ENCODE measurements at regions not wholly inside any gene's neighbourhood (a gene's known extent, or its start where the extent isn't known, plus 50 kb on each side); places are given as distances from the start of the nearest gene placed in this dataset.

DNA sequence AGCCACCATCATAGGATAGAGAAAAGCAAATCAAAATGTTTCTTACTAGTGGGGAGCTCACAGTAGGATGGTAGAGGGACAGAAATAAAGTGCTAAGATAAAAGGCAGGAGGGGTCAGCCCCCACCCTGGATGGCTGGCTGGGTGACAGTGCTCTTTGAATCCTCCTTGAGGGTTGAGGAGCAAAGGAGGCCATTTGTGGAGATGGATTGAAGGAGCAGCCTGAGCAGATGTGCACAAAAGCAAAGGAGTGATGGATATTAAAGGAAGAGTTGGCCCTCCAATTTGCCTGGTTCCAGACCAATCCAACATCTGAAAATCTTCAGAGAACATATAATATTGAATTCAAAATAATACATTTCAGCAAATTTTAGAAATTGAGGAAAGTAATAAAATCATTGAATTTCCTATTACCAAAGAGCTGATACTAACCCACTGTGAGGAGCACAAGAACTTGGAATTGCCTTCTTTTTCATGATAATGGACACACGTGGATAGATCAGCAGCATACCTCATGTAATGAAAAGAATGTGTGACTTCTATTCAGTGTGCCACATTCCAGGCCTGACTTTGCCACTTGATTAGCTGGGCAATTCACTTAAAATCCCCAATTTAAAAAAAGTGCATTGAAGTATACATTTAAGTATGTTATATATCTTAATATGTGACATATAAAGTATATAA lies 287.0 kb downstream of the FAT3 start:
- no peak overlapping the region for H3K27ac ChIP-seq
- no peak for DNase-seq (ENCODE audit: low read depth, low spot score)

- H3K27ac ChIP-seq: no peak overlapping the region
- no peak for DNase-seq (ENCODE audit: low read depth, low spot score)
Observed at GRCh38 chr11:92512204-92512569, 287.6 kb downstream of the FAT3 start.

- no peak overlapping the region for H3K27ac ChIP-seq
- no peak for DNase-seq (ENCODE audit: low read depth, low spot score)
Observed at GRCh38 chr11:92523611-92524010, 299.0 kb downstream of the FAT3 start.

DNA sequence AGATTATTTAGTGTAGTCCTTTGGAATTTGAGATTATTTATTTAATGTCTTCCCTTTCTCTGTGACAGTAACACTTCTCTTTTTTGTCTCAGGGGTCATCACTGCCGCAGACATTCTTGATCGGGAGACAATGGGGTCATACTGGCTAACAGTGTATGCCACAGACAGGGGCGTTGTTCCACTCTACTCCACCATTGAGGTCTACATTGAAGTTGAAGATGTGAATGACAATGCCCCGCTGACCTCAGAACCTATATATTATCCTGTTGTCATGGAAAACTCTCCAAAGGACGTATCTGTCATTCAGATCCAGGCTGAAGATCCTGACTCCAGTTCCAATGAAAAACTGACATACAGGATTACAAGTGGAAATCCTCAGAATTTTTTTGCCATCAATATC lies 299.9 kb downstream of the FAT3 start:
- no peak for DNase-seq (ENCODE audit: low read depth, low spot score)
- no peak overlapping the region for H3K27ac ChIP-seq

DNA sequence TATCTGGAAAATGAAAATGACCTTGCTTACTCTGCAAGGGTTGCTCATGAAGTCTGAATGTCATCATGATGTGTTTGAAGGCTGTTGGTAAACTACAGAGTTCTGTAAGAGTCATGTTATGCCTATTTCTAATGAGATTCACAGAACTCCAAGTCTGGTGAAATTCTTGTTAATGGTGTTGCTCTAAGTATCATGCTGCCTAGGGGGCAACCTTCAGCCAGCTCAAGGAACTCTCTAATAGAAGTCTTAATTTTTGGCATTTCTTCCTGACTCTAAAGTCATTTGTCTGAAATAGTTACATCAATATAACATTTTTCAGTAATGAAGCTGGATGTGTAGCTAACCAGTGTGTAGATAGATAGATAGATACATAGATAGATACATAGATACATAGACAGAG lies 302.8 kb downstream of the FAT3 start:
- DNase-seq (ENCODE audit: low read depth, low spot score): no peak
- H3K27ac ChIP-seq: no peak overlapping the region

GRCh38 chr11:92528001-92528400 lies 303.4 kb downstream of the FAT3 start:
- no peak overlapping the region for H3K27ac ChIP-seq
- DNase-seq (ENCODE audit: low read depth, low spot score): peak; percentile 71

GRCh38 chr11:92531065-92531739 lies 306.6 kb downstream of the FAT3 start:
- no peak overlapping the region for H3K27ac ChIP-seq
- no peak for DNase-seq (ENCODE audit: low read depth, low spot score)

- DNase-seq (ENCODE audit: low read depth, low spot score): no peak
- H3K27ac ChIP-seq: no peak overlapping the region
Observed at GRCh38 chr11:92533657-92534335, 309.2 kb downstream of the FAT3 start.

DNA sequence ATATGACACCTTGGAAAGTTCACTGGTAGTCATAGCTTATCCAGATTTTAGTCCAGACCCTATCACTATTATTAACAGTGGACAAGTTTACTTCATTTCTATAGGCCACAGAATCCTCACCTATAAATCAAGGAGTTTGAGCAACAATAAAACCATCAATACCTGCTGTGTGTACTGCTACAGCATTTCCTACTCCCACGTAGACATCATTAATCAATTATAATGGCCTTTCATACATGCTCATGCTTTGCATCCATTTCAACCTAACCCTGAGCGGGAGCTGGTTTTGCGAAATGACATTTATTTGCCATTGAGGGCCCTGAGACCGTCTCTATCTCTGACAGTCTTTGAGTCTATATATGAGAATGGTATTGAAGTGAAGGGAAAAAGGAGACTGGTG lies 312.3 kb downstream of the FAT3 start:
- no peak for DNase-seq (ENCODE audit: low read depth, low spot score)
- H3K27ac ChIP-seq: no peak overlapping the region

DNA sequence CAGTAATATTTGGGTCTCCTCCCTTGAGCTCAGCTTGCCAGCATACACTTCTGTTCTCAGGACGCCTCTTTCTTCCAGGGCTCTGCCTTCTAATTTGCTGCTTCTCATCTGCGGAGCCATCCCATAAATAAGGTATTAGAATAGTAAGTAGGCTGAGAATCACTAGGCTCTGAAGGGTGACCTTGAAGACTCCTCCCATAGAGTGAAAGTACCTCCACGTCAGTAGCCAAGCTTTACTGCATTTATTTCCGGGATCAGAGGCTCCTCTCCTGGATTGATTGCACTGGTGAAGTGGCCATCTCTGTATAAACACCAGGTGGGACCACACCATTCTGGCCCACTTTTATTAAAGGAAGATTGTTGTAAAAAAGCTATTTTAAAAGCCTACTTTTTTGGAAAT lies 315.5 kb downstream of the FAT3 start:
- H3K27ac ChIP-seq: no peak overlapping the region

DNA sequence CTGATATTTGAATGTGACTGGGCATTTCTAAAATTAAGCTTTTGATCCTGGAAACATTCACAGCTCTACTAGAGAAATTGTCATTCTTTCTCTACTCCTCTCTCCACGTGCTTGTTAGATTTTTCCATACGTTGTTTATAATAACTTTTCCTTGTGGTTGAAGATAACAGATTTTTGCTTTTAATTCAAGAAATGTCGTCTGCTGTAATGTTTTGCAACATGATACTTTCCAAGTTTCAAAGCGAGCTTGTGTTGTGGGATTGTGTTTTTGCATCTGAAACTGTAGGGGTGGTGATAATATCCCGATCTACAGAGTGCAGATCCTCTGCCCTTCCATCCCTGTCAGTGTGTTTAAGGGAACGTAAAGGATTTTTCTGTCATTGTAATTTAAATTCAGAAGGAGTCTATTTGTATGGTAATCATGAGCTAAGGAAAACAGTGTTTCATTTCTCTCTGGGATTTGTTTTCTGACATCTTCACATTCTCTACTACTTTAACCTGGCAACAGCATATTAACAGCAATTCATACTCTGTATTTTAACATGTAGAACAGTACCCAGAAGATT lies 321.4 kb downstream of the FAT3 start:
- no peak overlapping the region for H3K27ac ChIP-seq
- DNase-seq (ENCODE audit: low read depth, low spot score): no peak

More for the DNA sequence above, 315.5 kb downstream of the FAT3 start:
- DNase-seq (ENCODE audit: low read depth, low spot score): no peak

DNA sequence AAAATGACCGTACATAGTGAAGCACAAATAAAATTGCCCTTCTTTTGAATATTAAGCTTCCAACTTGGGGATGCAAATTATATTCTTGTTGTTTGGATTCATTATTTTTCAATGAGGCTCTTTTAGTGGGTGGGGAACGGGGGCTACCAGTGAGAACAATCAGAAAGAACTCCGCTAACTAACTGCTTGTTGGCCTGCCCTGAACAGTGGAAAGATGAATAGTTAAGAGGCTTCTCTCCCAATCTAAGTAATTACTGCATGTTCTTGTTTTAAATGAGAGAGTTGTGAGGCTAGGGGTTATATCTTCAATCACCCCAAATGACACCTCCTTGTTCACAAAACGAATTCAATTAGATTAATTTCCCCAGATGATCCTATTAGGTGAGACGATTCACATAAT lies 322.0 kb downstream of the FAT3 start:
- no peak overlapping the region for H3K27ac ChIP-seq
- no peak for DNase-seq (ENCODE audit: low read depth, low spot score)

DNA sequence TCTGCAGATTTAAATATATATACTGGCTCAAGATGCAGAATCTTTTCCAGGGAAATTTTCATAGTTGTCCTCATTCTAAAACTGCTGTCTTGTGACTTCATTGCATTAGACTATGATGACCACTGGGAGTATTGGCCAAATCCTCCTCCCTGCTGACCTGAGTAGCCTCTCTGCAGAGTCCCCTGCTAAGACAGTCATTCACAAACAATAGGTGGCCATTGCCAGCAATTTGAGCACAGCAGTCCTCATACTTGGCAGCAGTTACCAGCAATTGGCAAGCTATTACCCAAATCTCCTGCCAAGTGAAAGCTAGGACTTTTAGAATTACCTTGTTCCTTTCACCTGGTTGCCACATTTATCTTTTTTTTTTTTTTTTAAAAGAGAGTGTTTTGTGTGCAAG lies 325.8 kb downstream of the FAT3 start:
- no peak for DNase-seq (ENCODE audit: low read depth, low spot score)
- H3K27ac ChIP-seq: no peak overlapping the region

GRCh38 chr11:92550871-92551270 lies 326.3 kb downstream of the FAT3 start:
- H3K27ac ChIP-seq: no peak overlapping the region
- DNase-seq (ENCODE audit: low read depth, low spot score): no peak

- DNase-seq (ENCODE audit: low read depth, low spot score): no peak
- no peak overlapping the region for H3K27ac ChIP-seq
Observed at GRCh38 chr11:92552942-92553341, 328.3 kb downstream of the FAT3 start.

GRCh38 chr11:92554688-92555087 lies 330.1 kb downstream of the FAT3 start:
- no peak overlapping the region for H3K27ac ChIP-seq
- no peak for DNase-seq (ENCODE audit: low read depth, low spot score)

DNA sequence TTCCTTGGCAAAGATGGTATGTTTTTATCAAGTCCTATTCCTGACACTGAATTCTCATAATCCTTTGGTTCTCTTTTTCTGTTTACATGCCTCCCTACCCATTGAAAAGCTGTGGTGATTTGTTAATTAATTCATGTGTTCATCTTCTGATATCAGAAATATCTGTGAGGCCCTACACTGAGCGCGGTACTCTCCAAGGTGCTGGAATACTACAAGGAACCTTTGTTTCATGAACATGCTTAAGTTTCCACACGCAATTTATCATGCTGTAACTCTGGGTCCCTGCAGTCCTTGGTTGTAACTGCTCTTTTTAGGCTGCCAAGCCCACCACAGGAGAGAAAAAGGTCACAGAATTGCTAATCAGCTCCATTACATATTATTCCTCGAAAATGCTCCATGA lies 331.8 kb downstream of the FAT3 start:
- H3K27ac ChIP-seq: no peak overlapping the region
- DNase-seq (ENCODE audit: low read depth, low spot score): peak; percentile 0

GRCh38 chr11:92557879-92558278 lies 333.3 kb downstream of the FAT3 start:
- no peak overlapping the region for H3K27ac ChIP-seq
- DNase-seq (ENCODE audit: low read depth, low spot score): no peak

- H3K27ac ChIP-seq: no peak overlapping the region
- DNase-seq (ENCODE audit: low read depth, low spot score): no peak
Observed at GRCh38 chr11:92558323-92558722, 333.7 kb downstream of the FAT3 start.

DNA sequence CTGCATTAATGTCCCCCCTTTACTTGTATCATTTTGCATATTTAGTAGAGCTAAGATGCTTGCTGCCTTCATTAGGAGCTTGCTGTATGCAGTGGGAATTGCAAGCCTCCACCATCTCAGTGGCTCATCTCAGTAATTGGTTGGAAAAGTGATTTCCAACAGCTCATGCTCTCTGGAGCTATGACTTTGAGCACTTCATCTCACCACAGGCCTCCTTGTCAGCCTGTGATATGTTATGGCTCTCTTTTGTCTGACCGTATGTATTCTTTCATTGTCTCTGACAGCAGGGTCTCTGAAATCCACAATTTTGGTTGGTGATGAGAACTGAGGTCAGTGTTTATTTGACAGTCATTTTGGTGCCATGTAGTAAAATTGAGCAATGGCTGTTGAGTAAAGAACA lies 345.1 kb downstream of the FAT3 start:
- no peak overlapping the region for H3K27ac ChIP-seq
- no peak for DNase-seq (ENCODE audit: low read depth, low spot score)

DNA sequence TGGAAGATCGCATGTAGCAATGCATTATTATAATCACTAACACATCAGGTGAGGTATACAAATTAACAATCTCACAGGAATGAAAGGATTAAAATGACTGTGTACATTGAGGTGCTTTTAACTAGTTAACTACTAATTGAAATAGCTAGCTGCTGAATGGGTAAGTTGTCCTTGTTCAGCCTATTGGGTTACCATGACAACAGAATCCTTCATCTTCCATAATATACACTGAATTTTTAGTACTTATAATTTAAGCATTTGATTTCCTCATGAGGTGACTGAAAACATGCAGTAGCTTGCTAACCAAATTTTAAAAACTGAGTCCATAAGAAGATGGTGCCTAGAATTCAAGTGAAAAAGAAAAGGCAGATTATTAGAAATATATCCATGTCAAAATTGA lies 347.9 kb downstream of the FAT3 start:
- no peak for DNase-seq (ENCODE audit: low read depth, low spot score)
- H3K27ac ChIP-seq: no peak overlapping the region

Measured in epithelial cell of prostate (primary cell).